ENCODE measurements at regions not wholly inside any gene's neighbourhood (a gene's known extent, or its start where the extent isn't known, plus 50 kb on each side); places are given as distances from the start of the nearest gene placed in this dataset.
"Not testable (repeated sequence)": the region's sequence is repeated elsewhere in the genome, so short reads cannot be mapped to it uniquely, and the experiment has no call there.

- not testable (repeated sequence) for TF ChIP-seq CTCF, POLR2A (IDR thresholded peaks at IDR 0.05)
Observed at GRCh38 chr1:185538309-185538898, 195.8 kb upstream of the HMCN1 start.

Measured in tibial nerve (tissue), 3 donors.